Brain microvascular endothelial cell (primary cell): ENCODE measurements at regions not wholly inside any gene's neighbourhood (a gene's known extent, or its start where the extent isn't known, plus 50 kb on each side); places are given as distances from the start of the nearest gene placed in this dataset.

Experiments used
- DNase-seq: peaks from one replicate; pipeline ENCODE4 v3.0.0-alpha.2; 2020
- H3K27ac ChIP-seq: fragments of 250-450 bp; sonication (Bioruptor Pico); 2 replicates; pipeline ENCODE4 v1.5.1; 2020; ENCODE audit warnings: mild to moderate bottlenecking, moderate library complexity
- H3K27me3 ChIP-seq: fragments of 250-450 bp; sonication (Bioruptor Pico); replicated peaks from 2 replicates; pipeline ENCODE4 v1.5.1; 2020; ENCODE audit warnings: mild to moderate bottlenecking
- H3K36me3 ChIP-seq: fragments of 250-450 bp; sonication (Bioruptor Pico); replicated peaks from 2 replicates; pipeline ENCODE4 v1.5.1; 2020; ENCODE audit warnings: mild to moderate bottlenecking
- H3K4me3 ChIP-seq: 2 replicates; pipeline ENCODE4 v1.5.1; 2011; ENCODE audit warnings: low read depth, mild to moderate bottlenecking, control low read depth, low read length, moderate library complexity
- in situ Hi-C: cut with HindIII; loops from 2 replicates; pipeline ENCODE4 v1.10.0; 2017; ENCODE audit warnings: low sequenced_read_pairs, low pct_ligation_motif_present
- TF ChIP-seq, protein P1 (sequence below): IDR thresholded peaks from 2 replicates; pipeline ENCODE4 v1.5.1; 2011; ENCODE audit warnings: low read depth, mild to moderate bottlenecking, moderate library complexity, low read length, control low read depth, inconsistent platforms; ENCODE audit errors: missing control alignments

DNA sequence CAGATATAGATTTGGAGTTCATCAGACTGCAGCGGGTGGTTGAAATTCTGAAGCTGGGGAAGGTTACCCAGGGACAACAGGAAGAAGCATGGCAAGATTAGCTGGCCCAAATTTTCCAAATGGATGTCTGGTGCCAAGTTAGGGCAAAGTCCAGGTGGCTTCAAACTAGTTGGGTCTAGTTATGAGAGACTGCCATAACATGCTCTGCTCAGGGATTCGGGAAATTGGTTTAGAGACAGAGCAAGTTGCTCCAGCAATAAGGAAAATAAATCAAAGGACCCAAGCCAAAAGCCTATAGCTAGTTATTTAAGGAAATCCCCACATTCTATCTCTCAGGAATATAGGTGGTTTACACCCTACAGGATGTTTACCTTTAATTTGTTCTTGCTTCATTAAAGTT, 125.7 kb upstream of the BTG1 start:
- Histone ChIP-seq H3K4me3 (no peak overlapping the region), H3K36me3 (no peaks in the 10 kb centered on the region), H3K27me3 (no peaks in the 10 kb centered on the region), H3K27ac (no peak overlapping the region)
- in situ Hi-C loops = no loop called here
- TF ChIP-seq, protein P1, sequence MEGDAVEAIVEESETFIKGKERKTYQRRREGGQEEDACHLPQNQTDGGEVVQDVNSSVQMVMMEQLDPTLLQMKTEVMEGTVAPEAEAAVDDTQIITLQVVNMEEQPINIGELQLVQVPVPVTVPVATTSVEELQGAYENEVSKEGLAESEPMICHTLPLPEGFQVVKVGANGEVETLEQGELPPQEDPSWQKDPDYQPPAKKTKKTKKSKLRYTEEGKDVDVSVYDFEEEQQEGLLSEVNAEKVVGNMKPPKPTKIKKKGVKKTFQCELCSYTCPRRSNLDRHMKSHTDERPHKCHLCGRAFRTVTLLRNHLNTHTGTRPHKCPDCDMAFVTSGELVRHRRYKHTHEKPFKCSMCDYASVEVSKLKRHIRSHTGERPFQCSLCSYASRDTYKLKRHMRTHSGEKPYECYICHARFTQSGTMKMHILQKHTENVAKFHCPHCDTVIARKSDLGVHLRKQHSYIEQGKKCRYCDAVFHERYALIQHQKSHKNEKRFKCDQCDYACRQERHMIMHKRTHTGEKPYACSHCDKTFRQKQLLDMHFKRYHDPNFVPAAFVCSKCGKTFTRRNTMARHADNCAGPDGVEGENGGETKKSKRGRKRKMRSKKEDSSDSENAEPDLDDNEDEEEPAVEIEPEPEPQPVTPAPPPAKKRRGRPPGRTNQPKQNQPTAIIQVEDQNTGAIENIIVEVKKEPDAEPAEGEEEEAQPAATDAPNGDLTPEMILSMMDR = no peak
- no peak for DNase-seq

DNA sequence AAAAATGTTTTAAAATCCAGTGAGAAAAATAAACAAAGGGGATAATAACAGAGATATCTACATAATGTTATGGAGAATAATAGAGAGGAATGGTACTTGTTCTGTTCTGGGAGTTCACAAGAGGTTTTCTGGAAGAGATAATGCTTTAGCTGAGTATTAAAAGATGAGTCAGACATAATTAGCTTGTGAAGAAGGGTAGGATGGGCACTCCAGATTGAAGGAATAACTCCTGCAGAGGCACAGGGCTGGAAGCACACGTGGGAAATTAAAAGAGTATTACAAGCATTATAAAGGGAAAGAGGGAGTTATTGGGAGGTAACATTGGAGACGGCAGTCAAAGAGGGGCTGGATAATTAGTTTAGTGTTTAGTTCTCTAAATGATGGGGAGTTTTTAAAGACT, 124.9 kb upstream of the BTG1 start:
- TF ChIP-seq, protein P1 = no peak
- DNase-seq = no peak
- Histone ChIP-seq H3K36me3 (no peaks in the 10 kb centered on the region), H3K27me3 (no peaks in the 10 kb centered on the region), H3K27ac (no peak overlapping the region), H3K4me3 (no peak overlapping the region)
- in situ Hi-C loops = no loop called here

DNA sequence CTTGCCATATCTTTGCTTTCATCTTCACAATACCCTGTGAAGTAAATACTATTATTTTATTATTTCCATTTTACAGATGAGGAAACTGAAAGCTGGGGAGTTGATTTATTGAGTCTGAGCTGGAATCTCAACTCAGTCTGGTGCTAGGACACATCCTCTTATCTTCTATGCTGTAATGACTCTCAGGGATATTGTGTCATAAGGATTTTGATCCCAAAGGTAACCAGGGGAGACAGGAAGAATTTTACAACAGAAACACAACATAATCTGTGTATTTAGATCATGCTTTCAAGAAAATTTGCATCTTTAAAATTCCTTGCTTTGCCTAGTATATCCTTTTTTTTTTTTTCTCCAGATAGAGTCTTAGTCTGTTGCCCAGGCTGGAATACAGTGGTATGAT, 123.3 kb upstream of the BTG1 start:
- DNase-seq = no peak
- H3K4me3 ChIP-seq = no peak overlapping the region
- in situ Hi-C loops = no loop called here
- TF ChIP-seq, protein P1 = no peak
- H3K27ac ChIP-seq = no peak overlapping the region
- H3K36me3 ChIP-seq = no peaks in the 10 kb centered on the region
- H3K27me3 ChIP-seq = no peaks in the 10 kb centered on the region

DNA sequence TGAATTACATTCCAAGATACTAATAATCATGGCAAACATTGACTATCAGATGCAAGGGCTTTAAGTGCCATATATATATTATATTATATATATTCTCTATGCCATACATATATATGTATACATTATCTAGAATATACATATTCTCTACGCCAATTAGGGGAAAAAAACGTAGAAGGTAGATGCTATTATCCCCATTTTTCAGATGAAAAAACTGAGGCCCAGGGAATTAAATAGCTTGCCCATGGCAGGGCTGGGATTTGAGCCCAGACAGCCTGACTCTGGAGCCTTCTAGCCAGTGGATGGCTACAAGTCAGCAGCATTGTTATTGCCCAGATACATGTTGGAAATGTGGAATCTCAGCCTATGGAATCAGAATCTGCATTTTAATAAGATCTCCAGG, 116.0 kb upstream of the BTG1 start:
- no peak overlapping the region for H3K27ac ChIP-seq
- TF ChIP-seq, protein P1 = no peak
- no peaks in the 10 kb centered on the region for H3K36me3 ChIP-seq
- no peaks in the 10 kb centered on the region for H3K27me3 ChIP-seq
- H3K4me3 ChIP-seq = no peak overlapping the region
- DNase-seq = no peak
- in situ Hi-C loops = no loop called here

DNA sequence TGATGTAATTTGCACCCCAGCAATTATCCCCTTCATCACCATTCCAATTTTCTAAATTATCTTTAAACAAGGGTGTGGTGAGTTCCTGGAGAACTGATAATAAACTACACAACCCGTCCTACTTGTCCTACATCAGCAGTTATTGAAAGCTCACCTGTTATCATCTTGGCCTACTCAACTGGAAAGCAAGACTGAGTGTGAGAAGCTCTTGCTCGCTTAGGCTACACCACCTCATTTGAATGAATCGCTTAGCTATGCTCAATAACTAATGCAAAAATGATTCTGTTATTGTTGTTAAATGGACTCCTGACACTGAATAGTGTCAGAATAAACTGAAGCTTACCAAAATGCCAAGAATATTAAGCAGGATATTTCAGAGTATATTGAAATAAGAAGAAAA, 115.4 kb upstream of the BTG1 start:
- DNase-seq = no peak
- H3K27me3 ChIP-seq = no peaks in the 10 kb centered on the region
- no peak overlapping the region for H3K4me3 ChIP-seq
- H3K36me3 ChIP-seq = no peaks in the 10 kb centered on the region
- in situ Hi-C loops = no loop called here
- TF ChIP-seq, protein P1 = no peak
- H3K27ac ChIP-seq = no peak overlapping the region

DNA sequence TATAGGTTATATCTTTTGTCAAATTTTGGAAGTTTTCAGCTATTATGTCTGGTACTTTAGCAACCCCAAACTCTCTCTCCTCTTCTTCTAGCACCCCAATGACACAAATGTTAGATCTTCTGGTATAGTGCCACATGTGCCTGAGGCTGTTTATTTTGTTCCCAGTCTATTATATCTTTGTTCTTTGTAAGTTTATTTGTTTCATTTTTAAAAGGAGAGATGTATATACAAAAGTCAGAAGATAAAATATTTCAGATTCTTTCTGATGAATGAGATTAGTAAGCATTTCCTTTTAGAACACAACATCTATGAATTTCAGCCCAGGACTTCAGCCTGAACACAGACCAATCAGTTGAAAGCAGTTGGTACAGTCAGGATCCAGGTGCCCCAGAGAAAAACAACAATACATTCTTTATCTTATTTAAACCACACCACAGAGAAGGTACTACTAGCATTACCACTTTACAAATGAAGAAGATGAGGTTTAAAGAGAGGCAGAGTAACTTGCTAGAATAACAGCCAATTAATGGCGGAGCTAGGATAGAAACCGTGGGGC, 114.1 kb upstream of the BTG1 start:
- TF ChIP-seq, protein P1 = no peak
- no peak overlapping the region for H3K4me3 ChIP-seq
- H3K36me3 ChIP-seq = no peaks in the 10 kb centered on the region
- DNase-seq = no peak
- in situ Hi-C loops = no loop called here
- no peak overlapping the region for H3K27ac ChIP-seq
- no peaks in the 10 kb centered on the region for H3K27me3 ChIP-seq
